SU-DHL-6 (cell line): ENCODE measurements at regions not wholly inside any gene's neighbourhood (a gene's known extent, or its start where the extent isn't known, plus 50 kb on each side); places are given as distances from the start of the nearest gene placed in this dataset.

ENCODE experiments used
- H2AFZ ChIP-seq: fragments of 200-600 bp; sonication (generic); 2 replicates; pipeline ENCODE4 v1.6.1; 2014; ENCODE audit warnings: low read depth, mild to moderate bottlenecking, moderate library complexity, mixed read lengths, antibody characterized with exemption, low read length; ENCODE audit not compliant: severe bottlenecking
- H3F3A ChIP-seq: fragments of 200-600 bp; shearing (Covaris generic); 2 replicates; pipeline ENCODE4 v1.6.0; 2016; ENCODE audit warnings: antibody characterized with exemption, mild to moderate bottlenecking; ENCODE audit not compliant: insufficient read depth
- H3K27ac ChIP-seq: fragments of 200-600 bp; sonication (generic); 2 replicates; pipeline ENCODE4 v1.5.1; 2016; ENCODE audit warnings: low read depth, mild to moderate bottlenecking, low read length, moderate library complexity, mixed read lengths
- H3K27me3 ChIP-seq: fragments of 200-600 bp; sonication (generic), shearing (Covaris generic); 2 replicates; pipeline ENCODE4 v1.6.0; 2014; ENCODE audit warnings: mild to moderate bottlenecking, low read length
- H3K36me3 ChIP-seq: fragments of 200-600 bp; sonication (generic); 2 replicates; pipeline ENCODE4 v1.6.1; 2014; ENCODE audit warnings: mild to moderate bottlenecking, low read length, mixed read lengths
- H3K4me2 ChIP-seq: fragments of 300-600, 200-600 bp; shearing (Covaris generic), sonication (generic); 2 replicates; pipeline ENCODE4 v1.6.0; 2014; ENCODE audit warnings: low read length, low read depth, mild to moderate bottlenecking; ENCODE audit not compliant: poor library complexity, severe bottlenecking
- H3K4me3 ChIP-seq: fragments of 200-600 bp; sonication (generic); 2 replicates; pipeline ENCODE4 v1.5.1; 2014; ENCODE audit warnings: antibody characterized with exemption, low read length, mild to moderate bottlenecking, mixed read lengths; ENCODE audit not compliant: insufficient read depth, poor library complexity, severe bottlenecking
- H3K79me2 ChIP-seq: fragments of 200-600 bp; sonication (generic); 2 replicates; pipeline ENCODE4 v1.6.1; 2014; ENCODE audit warnings: mild to moderate bottlenecking, low read length, moderate library complexity; ENCODE audit not compliant: insufficient read depth
- H3K9ac ChIP-seq: fragments of 200-600 bp; sonication (generic); 2 replicates; pipeline ENCODE4 v1.7.0; 2014; ENCODE audit warnings: mild to moderate bottlenecking, low read length
- H3K9me2 ChIP-seq: fragments of 200-600 bp; sonication (generic); replicated peaks from 2 replicates; pipeline ENCODE4 v1.6.1; 2014; ENCODE audit warnings: low read length; ENCODE audit not compliant: insufficient read depth
- H3K9me3 ChIP-seq: fragments of 200-600 bp; sonication (generic); 2 replicates; pipeline ENCODE4 v1.6.1; 2014; ENCODE audit warnings: low read length, mixed read lengths; ENCODE audit not compliant: insufficient read depth
- H4K20me1 ChIP-seq: fragments of 200-600 bp; sonication (generic); 2 replicates; pipeline ENCODE4 v1.6.1; 2014; ENCODE audit warnings: low read depth, mild to moderate bottlenecking, antibody characterized with exemption, low read length, moderate library complexity, mixed read lengths
- EZH2phosphoT487 ChIP-seq: fragments of 200-600 bp; sonication (generic), shearing (Covaris generic); conservative IDR thresholded peaks from 2 replicates; pipeline ENCODE4 v1.6.1; 2018; ENCODE audit warnings: mild to moderate bottlenecking, antibody characterized with exemption, low read length, moderate library complexity, mixed read lengths
- TF ChIP-seq, protein P1 (sequence below): fragments of 200-600 bp; sonication (generic); IDR thresholded peaks from one replicate; pipeline ENCODE4 v1.5.1; 2017; ENCODE audit warnings: antibody characterized with exemption, mild to moderate bottlenecking, low read length, moderate library complexity; ENCODE audit not compliant: insufficient read depth, poor library complexity, severe bottlenecking

DNA sequence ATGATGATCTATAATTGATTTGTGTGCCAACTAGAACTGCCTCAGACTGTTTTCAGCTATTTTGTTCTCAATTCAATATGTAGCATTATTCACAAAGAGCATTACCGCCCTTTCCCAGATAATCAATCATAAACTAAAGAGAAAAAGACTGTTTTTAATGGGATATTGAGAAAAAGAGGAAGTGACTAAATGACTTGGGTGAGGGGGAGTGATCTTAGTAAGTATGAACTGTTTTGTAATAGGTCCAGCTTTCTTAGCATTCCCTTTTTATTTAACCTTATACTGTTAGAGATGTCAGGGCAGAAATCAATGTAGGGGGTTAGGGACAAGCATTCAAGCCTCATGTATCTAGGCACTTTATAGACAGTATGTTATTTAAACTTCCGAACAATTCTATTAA is 157.8 kb upstream of the DPYD start:
- no peaks in the 10 kb centered on the region for H3K79me2 ChIP-seq
- no peaks in the 10 kb centered on the region for H3F3A ChIP-seq
- H2AFZ ChIP-seq: no peak overlapping the region
- H3K27ac ChIP-seq: no peak overlapping the region
- no peaks in the 10 kb centered on the region for H3K9me3 ChIP-seq
- TF ChIP-seq EZH2phosphoT487: no peak
- TF ChIP-seq, protein P1, sequence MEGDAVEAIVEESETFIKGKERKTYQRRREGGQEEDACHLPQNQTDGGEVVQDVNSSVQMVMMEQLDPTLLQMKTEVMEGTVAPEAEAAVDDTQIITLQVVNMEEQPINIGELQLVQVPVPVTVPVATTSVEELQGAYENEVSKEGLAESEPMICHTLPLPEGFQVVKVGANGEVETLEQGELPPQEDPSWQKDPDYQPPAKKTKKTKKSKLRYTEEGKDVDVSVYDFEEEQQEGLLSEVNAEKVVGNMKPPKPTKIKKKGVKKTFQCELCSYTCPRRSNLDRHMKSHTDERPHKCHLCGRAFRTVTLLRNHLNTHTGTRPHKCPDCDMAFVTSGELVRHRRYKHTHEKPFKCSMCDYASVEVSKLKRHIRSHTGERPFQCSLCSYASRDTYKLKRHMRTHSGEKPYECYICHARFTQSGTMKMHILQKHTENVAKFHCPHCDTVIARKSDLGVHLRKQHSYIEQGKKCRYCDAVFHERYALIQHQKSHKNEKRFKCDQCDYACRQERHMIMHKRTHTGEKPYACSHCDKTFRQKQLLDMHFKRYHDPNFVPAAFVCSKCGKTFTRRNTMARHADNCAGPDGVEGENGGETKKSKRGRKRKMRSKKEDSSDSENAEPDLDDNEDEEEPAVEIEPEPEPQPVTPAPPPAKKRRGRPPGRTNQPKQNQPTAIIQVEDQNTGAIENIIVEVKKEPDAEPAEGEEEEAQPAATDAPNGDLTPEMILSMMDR: no peak
- no peaks in the 10 kb centered on the region for H3K9me2 ChIP-seq
- H3K36me3 ChIP-seq: no peaks in the 10 kb centered on the region
- no peak overlapping the region for H3K4me2 ChIP-seq
- H4K20me1 ChIP-seq: no peaks in the 10 kb centered on the region
- no peaks in the 10 kb centered on the region for H3K27me3 ChIP-seq
- no peak overlapping the region for H3K4me3 ChIP-seq
- no peak overlapping the region for H3K9ac ChIP-seq

DNA sequence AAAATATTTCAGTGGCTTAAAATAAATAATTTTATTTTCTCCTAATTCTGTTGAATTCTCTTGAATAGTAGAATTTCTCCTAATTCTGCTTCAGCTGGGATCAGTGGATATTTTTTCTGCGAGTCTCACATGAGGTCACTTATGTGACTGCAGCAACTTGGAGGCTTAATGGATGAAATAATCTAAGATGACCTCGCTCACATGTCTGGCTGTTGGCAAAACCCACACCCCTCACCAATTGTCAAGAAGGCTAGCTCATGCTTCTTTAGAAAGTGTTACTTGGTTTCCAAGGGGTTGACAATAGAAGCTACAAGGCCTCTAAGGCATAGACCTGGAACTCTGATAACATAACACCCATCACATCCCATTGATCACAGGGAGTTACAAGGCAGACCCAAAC is 156.9 kb upstream of the DPYD start:
- Histone ChIP-seq H3K36me3 (no peaks in the 10 kb centered on the region), H3K27me3 (no peaks in the 10 kb centered on the region), H3K79me2 (no peaks in the 10 kb centered on the region), H2AFZ (no peak overlapping the region), H3K9ac (no peak overlapping the region), H3K9me2 (no peaks in the 10 kb centered on the region), H3K27ac (no peak overlapping the region), H4K20me1 (no peaks in the 10 kb centered on the region), H3F3A (no peaks in the 10 kb centered on the region), H3K4me3 (no peak overlapping the region), H3K9me3 (no peaks in the 10 kb centered on the region), H3K4me2 (no peak overlapping the region)
- no peak for TF ChIP-seq EZH2phosphoT487
- TF ChIP-seq, protein P1: no peak

DNA sequence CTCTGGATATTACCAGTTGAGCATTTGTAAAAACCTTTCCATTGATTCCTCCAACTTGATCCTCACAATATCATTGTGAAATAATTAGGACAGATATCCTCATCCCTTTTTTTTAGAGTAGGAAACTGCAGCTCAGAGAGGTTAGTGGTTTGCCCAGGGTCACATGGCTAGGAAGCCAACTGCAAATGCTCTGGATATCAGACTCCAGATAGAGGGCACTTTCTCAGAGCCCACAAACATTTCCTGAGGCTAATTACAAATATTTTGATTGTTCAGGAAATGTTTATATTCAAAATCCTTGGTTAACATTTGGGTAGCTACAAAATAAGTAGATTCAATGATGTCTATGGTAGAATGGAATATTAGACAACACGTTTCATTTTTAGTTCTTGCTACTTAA is 154.8 kb upstream of the DPYD start:
- Histone ChIP-seq H3K27me3 (no peaks in the 10 kb centered on the region), H3K4me3 (no peak overlapping the region), H3K4me2 (no peak overlapping the region), H3K79me2 (no peaks in the 10 kb centered on the region), H2AFZ (no peak overlapping the region), H3K9ac (no peak overlapping the region), H3K27ac (no peak overlapping the region), H3F3A (no peaks in the 10 kb centered on the region), H3K9me3 (no peaks in the 10 kb centered on the region), H3K9me2 (no peaks in the 10 kb centered on the region), H3K36me3 (no peaks in the 10 kb centered on the region), H4K20me1 (no peaks in the 10 kb centered on the region)
- TF ChIP-seq, protein P1: no peak
- no peak for TF ChIP-seq EZH2phosphoT487

DNA sequence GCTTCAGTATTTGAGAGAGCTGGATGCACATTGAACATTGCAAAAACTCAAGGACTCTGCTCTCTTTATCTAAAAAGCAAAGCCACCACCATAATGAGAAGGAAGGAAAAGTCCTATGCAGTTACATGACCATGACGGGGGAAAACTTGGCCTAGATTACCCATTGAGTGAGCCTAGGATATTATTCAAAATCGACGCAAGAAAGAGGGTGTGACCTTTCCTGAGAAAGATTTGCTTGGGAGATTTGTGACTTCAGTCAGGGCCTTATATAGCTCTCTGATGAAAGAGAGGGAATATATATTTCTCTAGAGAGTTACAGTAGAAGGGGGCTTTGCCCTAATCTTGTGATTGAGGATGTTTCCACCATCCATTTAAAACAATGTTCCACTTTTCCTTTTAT is 153.0 kb upstream of the DPYD start:
- no peak overlapping the region for H3K9ac ChIP-seq

More for the DNA sequence above, 153.0 kb upstream of the DPYD start:
- Histone ChIP-seq H3K9me2 (no peaks in the 10 kb centered on the region), H4K20me1 (no peaks in the 10 kb centered on the region), H2AFZ (no peak overlapping the region), H3F3A (no peaks in the 10 kb centered on the region), H3K9me3 (no peaks in the 10 kb centered on the region), H3K27ac (no peak overlapping the region), H3K27me3 (no peaks in the 10 kb centered on the region), H3K79me2 (no peaks in the 10 kb centered on the region), H3K4me2 (no peak overlapping the region), H3K36me3 (no peaks in the 10 kb centered on the region), H3K4me3 (no peak overlapping the region)
- TF ChIP-seq, protein P1: no peak
- no peak for TF ChIP-seq EZH2phosphoT487
